SKM-1 (cell line): ENCODE measurements at regions not wholly inside any gene's neighbourhood (a gene's known extent, or its start where the extent isn't known, plus 50 kb on each side); places are given as distances from the start of the nearest gene placed in this dataset.

ENCODE experiments used
- DNase-seq: peaks from one replicate; lab custom pipeline; 2025; ENCODE audit not compliant: unreplicated experiment; lab: John Stamatoyannopoulos, UW

- DNase-seq: no peak
These were observed 595.2 kb downstream of the MID1IP1 start for GRCh38 chrX:39396358-39396995.

- no peak for DNase-seq
These were observed 596.4 kb downstream of the MID1IP1 start for GRCh38 chrX:39397561-39398199.

- no peak for DNase-seq
These were observed 597.1 kb downstream of the MID1IP1 start for GRCh38 chrX:39398215-39398962.

- DNase-seq: no peak
These were observed 597.7 kb downstream of the MID1IP1 start for GRCh38 chrX:39398963-39399261.

- DNase-seq: no peak
These were observed 598.1 kb downstream of the MID1IP1 start for GRCh38 chrX:39399387-39399786.

GRCh38 chrX:39401483-39402110, 600.3 kb downstream of the MID1IP1 start:
- no peak for DNase-seq

GRCh38 chrX:39402158-39402557, 600.9 kb downstream of the MID1IP1 start:
- no peak for DNase-seq

- DNase-seq: no peak
These were observed 605.5 kb downstream of the MID1IP1 start for GRCh38 chrX:39406799-39407198.

GRCh38 chrX:39409246-39409917, 608.1 kb downstream of the MID1IP1 start:
- DNase-seq: no peak

GRCh38 chrX:39414290-39414854, 613.1 kb downstream of the MID1IP1 start:
- no peak for DNase-seq

GRCh38 chrX:39416547-39417260, 615.4 kb downstream of the MID1IP1 start:
- no peak for DNase-seq

GRCh38 chrX:39418254-39418704, 617.0 kb downstream of the MID1IP1 start:
- DNase-seq: no peak

- DNase-seq: no peak
These were observed 617.7 kb downstream of the MID1IP1 start for GRCh38 chrX:39418731-39419638.

- DNase-seq: no peak
These were observed 619.7 kb downstream of the MID1IP1 start for GRCh38 chrX:39421006-39421405.

- no peak for DNase-seq
These were observed 624.0 kb downstream of the MID1IP1 start for GRCh38 chrX:39425124-39425806.

GRCh38 chrX:39426101-39426500, 624.8 kb downstream of the MID1IP1 start:
- DNase-seq: no peak

- DNase-seq: no peak
These were observed 626.2 kb downstream of the MID1IP1 start for GRCh38 chrX:39427492-39427891.

- no peak for DNase-seq
These were observed 626.6 kb downstream of the MID1IP1 start for GRCh38 chrX:39427906-39428305.

- DNase-seq: no peak
These were observed 629.3 kb downstream of the MID1IP1 start for GRCh38 chrX:39430551-39430950.
